IgD-negative memory B cell (primary cell): ENCODE measurements at regions not wholly inside any gene's neighbourhood (a gene's known extent, or its start where the extent isn't known, plus 50 kb on each side); places are given as distances from the start of the nearest gene placed in this dataset.
"Not testable (repeated sequence)": the region's sequence is repeated elsewhere in the genome, so short reads cannot be mapped to it uniquely, and the experiment has no call there.

ENCODE experiments used
- H3K27ac Mint-ChIP-seq, 3 donors: one replicate each; pipeline ENCODE4 v1.8.0; 2020 to 2022; ENCODE audit warnings: mild to moderate bottlenecking in 3 of 3, mixed read lengths in 3 of 3, moderate library complexity in 1 of 3
- H3K27me3 Mint-ChIP-seq: one replicate; pipeline ENCODE4 v1.8.0; 2021; ENCODE audit warnings: mixed read lengths
- H3K36me3 Mint-ChIP-seq: one replicate; pipeline ENCODE4 v1.8.0; 2020; ENCODE audit warnings: mild to moderate bottlenecking, mixed read lengths
- H3K4me1 Mint-ChIP-seq, 3 donors: one replicate each; pipeline ENCODE4 v1.8.0; 2020 to 2022; ENCODE audit warnings: mixed read lengths in 3 of 3, mild to moderate bottlenecking in 1 of 3
- H3K4me3 Mint-ChIP-seq, 4 donors: one replicate each; pipeline ENCODE4 v1.8.0; 2020 to 2022; ENCODE audit warnings: mild to moderate bottlenecking in 4 of 4, mixed read lengths in 4 of 4, moderate library complexity in 3 of 4
- H3K9me3 Mint-ChIP-seq, 3 donors: one replicate each; pipeline ENCODE4 v1.8.0; 2020 to 2021; ENCODE audit warnings: mixed read lengths in 3 of 3, mild to moderate bottlenecking in 1 of 3

DNA sequence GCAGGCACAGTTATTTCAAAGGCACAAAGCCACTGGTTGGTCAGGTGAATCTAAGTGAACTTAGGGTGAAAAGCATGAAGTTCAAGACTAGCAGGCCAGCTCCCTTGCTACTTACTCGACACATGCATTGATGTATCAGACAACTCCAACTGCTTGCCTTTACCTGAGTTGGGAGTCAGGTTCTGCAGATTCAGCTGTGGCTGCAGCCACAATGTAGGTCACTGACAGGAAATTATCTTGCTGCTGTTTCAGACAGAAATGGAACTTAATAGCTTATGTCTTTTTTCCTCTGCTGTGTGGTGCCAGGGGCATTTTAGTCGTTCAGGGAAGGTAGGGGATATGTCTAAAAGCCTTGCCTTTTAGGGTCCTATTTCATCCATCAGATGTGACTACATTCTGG, 125.6 kb upstream of the RPH3A start:
- H3K4me1 Mint-ChIP-seq, result no peaks in the 10 kb centered on the region
- no peak overlapping the region for H3K4me3 Mint-ChIP-seq
- H3K27ac Mint-ChIP-seq, result no peak overlapping the region
- no peaks in the 10 kb centered on the region for H3K9me3 Mint-ChIP-seq
- peaks cover 2% of the 10 kb centered on the region for H3K36me3 Mint-ChIP-seq
- peaks cover 24% of the 10 kb centered on the region for H3K27me3 Mint-ChIP-seq

DNA sequence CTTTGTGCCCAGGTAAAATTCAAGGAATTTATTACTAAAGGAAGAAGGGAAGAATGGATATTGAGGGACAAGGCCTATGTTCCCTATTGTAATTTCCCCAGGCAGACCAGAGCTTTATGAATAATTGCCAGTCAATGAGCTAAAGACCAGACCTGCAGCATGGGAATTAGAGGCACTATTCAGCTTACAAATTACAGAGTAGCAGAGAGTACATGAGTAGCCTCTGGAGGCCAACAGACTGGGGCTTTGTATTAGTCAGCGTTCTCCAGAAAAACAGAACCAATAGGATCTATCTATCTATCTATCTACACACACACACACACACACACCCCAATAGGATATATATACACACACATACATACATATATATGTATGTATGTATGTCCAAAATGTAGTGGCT, 120.0 kb upstream of the RPH3A start:
- peaks cover 15% of the 10 kb centered on the region for H3K27me3 Mint-ChIP-seq
- H3K4me1 Mint-ChIP-seq, result no peaks in the 10 kb centered on the region
- no peaks in the 10 kb centered on the region for H3K36me3 Mint-ChIP-seq
- H3K9me3 Mint-ChIP-seq, result no peaks in the 10 kb centered on the region
- H3K27ac Mint-ChIP-seq, result no peak overlapping the region
- H3K4me3 Mint-ChIP-seq, result no peak overlapping the region

DNA sequence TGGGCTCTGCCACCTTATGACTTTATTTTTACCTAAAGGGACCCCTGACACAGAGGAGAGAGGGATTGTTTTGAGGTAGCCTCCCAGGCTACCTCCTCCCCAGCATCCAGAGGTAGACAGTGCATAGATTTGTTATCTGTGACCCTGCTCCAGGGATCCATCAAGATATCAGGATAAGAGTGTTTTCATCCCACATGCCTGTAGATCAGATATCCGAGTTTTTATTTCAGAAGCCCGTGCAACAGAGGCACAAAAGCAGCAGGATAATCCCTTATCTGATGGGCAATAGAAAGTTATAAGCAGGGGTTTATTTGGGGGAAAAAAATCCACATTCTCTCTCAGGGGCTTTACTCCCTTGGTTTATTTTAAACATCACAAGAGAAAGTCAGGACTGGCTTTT, 117.0 kb upstream of the RPH3A start:
- H3K36me3 Mint-ChIP-seq, result no peaks in the 10 kb centered on the region

DNA sequence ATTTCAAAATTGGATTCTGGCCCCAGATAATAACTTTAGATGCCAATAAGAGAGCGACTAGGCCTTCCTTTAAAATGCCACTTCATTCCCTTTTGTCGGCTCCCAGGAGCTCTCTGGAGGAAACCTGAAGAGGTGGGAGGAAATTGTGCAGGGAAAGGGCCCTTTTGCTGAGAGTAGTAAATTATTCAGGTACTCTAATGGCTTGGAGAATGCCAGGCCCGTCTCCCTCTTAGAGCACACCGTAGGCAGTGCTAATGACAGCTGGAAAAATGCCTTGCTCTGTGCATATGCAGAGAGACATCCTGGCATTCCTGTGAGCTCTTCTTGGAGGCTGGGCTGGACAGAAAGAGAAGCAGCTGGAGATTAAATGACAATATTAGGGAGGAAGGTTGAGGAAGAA, 115.0 kb upstream of the RPH3A start:
- H3K4me1 Mint-ChIP-seq, result peaks cover 0 to 3% (median 0%) of the 10 kb centered on the region in 3 donors
- H3K36me3 Mint-ChIP-seq, result no peaks in the 10 kb centered on the region
- H3K9me3 Mint-ChIP-seq, result peaks cover 0 to 4% (median 0%) of the 10 kb centered on the region in 3 donors
- peaks cover 19% of the 10 kb centered on the region for H3K27me3 Mint-ChIP-seq
- no peak overlapping the region for H3K4me3 Mint-ChIP-seq
- no peak overlapping the region for H3K27ac Mint-ChIP-seq

More for the DNA sequence above, 117.0 kb upstream of the RPH3A start:
- H3K4me3 Mint-ChIP-seq, result no peak overlapping the region
- H3K4me1 Mint-ChIP-seq, result no peaks in the 10 kb centered on the region
- peaks cover 0 to 4% (median 0%) of the 10 kb centered on the region in 3 donors for H3K9me3 Mint-ChIP-seq
- H3K27ac Mint-ChIP-seq, result no peak overlapping the region
- H3K27me3 Mint-ChIP-seq, result peaks cover 16% of the 10 kb centered on the region

DNA sequence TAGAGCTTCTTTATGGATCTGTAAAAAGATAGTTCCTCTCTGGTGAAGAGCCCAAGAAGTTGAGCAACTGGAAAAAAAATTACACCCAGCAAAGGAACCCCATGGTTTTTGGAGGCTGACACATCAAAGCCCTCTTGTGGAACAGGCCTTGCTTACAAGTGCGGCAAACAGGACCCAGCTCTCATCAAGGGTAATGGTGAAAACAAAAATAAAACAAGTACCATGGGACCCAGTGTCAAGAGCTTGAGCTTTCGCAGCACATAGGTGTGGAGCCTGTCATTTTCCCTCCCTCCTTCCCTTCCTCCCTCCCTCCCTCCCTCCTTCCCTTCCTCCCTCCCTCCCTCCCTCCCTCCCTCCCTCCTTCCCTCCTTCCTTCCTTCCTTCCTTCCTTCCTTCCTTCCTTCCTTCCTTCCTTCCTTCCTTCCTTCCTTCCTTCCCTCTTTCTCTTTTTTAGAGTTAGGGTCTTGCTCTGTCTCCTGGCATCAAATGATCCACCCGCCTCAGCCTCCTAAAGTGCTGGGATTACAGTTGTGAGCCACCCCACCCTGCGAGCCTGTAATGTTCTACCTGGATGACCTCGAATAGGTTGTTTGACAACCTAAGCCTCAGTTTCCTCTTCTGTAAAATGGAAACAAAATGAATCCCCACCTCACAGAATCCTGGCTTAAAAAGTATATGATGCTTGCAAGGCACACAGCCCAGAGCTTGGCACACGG, 114.3 kb upstream of the RPH3A start:
- Mint-ChIP-seq H3K9me3 (peaks cover 0 to 4% (median 0%) of the 10 kb centered on the region in 3 donors), H3K4me3 (no peak overlapping the region), H3K27me3 (peaks cover 19% of the 10 kb centered on the region), H3K27ac (no peak overlapping the region), H3K36me3 (no peaks in the 10 kb centered on the region), H3K4me1 (peaks cover 0 to 3% (median 0%) of the 10 kb centered on the region in 3 donors)

DNA sequence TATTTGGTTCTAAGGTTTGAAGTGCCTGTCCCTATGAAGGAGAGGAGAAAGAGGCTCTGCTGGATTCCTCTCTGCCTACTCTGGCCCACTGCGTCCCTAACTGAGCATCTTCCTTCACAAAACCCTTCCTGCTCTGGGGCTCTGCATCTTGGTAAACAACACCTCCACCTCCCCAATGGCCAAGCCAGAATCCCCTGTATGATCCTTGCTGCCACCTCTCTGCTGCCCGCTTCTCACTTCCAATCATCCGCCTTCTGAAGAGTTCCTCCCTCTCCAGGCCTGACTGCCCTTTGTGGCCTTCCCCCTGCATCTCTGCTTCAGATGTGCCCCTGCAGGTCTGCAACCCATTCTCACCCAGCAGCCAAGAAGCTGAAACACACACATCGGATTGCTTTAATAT, 110.6 kb upstream of the RPH3A start:
- peaks cover 30% of the 10 kb centered on the region for H3K27me3 Mint-ChIP-seq
- H3K27ac Mint-ChIP-seq, result no peak overlapping the region
- peak overlapping the region in 1 of 4 donors; percentile 41 for H3K4me3 Mint-ChIP-seq
- H3K4me1 Mint-ChIP-seq, result peaks cover 0 to 3% (median 0%) of the 10 kb centered on the region in 3 donors
- peaks cover 0 to 5% (median 0%) of the 10 kb centered on the region in 3 donors for H3K9me3 Mint-ChIP-seq
- H3K36me3 Mint-ChIP-seq, result no peaks in the 10 kb centered on the region

DNA sequence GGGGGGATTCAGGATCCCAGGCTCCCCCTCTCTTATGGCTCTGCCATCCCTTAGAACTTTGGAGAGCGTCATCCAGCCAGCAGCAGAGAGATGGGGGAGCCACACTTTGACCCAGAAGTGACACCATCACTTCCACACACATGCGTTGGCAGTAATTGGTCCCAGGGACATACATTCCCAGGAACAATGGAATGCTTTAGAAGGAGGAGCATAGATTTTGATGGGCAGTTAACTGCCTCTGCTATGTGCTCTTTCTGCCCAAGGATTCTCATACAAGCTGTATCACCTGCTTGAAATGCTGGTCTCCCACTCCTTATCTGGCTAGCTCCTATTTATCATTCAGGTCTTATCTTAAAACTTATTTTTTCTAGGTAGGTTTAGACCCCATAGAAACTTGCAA, 109.0 kb upstream of the RPH3A start:
- no peaks in the 10 kb centered on the region for H3K36me3 Mint-ChIP-seq
- H3K27me3 Mint-ChIP-seq, result peaks cover 30% of the 10 kb centered on the region

GRCh38 chr12:112684742-112685141, 106.8 kb upstream of the RPH3A start:
- peaks cover 25% of the 10 kb centered on the region for H3K27me3 Mint-ChIP-seq
- H3K9me3 Mint-ChIP-seq, result peaks cover 0 to 3% (median 0%) of the 10 kb centered on the region in 3 donors
- H3K4me1 Mint-ChIP-seq, result peaks cover 0 to 5% (median 0%) of the 10 kb centered on the region in 3 donors
- no peak overlapping the region for H3K27ac Mint-ChIP-seq
- H3K36me3 Mint-ChIP-seq, result no peaks in the 10 kb centered on the region
- H3K4me3 Mint-ChIP-seq, result no peak overlapping the region

More for the DNA sequence above, 109.0 kb upstream of the RPH3A start:
- Mint-ChIP-seq H3K9me3 (peaks cover 0 to 7% (median 0%) of the 10 kb centered on the region in 3 donors), H3K4me3 (no peak overlapping the region), H3K27ac (no peak overlapping the region), H3K4me1 (peaks cover 0 to 5% (median 0%) of the 10 kb centered on the region in 3 donors)

DNA sequence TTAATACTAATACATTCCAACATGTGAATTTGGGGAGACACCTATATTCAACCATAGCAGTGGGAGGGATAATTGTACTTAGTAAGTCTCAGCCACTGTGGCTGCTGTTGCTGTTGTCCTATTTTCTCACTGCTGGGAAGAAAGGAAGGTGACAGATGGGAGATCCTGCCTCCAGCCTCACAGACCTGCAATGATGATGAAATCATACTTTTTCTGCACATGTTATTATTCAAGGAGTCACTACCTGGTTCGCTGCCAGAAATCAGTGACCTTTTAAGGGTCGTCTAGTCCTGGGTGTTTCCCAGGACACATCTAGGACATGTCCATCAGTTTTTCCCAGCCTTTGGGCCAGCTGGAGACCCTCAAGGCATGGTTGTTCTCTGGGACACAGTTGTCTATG, 106.2 kb upstream of the RPH3A start:
- Mint-ChIP-seq H3K27me3 (peaks cover 26% of the 10 kb centered on the region), H3K4me1 (peaks cover 0 to 5% (median 0%) of the 10 kb centered on the region in 3 donors), H3K36me3 (no peaks in the 10 kb centered on the region), H3K27ac (no peak overlapping the region), H3K4me3 (no peak overlapping the region), H3K9me3 (peaks cover 0 to 3% (median 0%) of the 10 kb centered on the region in 3 donors)

- H3K4me1 Mint-ChIP-seq, result peaks cover 0 to 2% (median 0%) of the 10 kb centered on the region in 3 donors
- no peak overlapping the region for H3K27ac Mint-ChIP-seq
- peaks cover 2% of the 10 kb centered on the region for H3K36me3 Mint-ChIP-seq
- no peak overlapping the region for H3K4me3 Mint-ChIP-seq
- peaks cover 25% of the 10 kb centered on the region for H3K27me3 Mint-ChIP-seq
- H3K9me3 Mint-ChIP-seq, result peaks cover 0 to 5% (median 0%) of the 10 kb centered on the region in 3 donors
Observed at GRCh38 chr12:112686373-112686772, 105.2 kb upstream of the RPH3A start.

GRCh38 chr12:112694065-112694464, 97.5 kb upstream of the RPH3A start:
- Mint-ChIP-seq H3K36me3 (peaks cover 2% of the 10 kb centered on the region), H3K4me1 (no peaks in the 10 kb centered on the region), H3K9me3 (peaks cover 2 to 6% (median 6%) of the 10 kb centered on the region in 3 donors), H3K4me3 (no peak overlapping the region), H3K27me3 (peaks cover 16% of the 10 kb centered on the region), H3K27ac (no peak overlapping the region)

GRCh38 chr12:112697441-112697840, 94.1 kb upstream of the RPH3A start:
- H3K36me3 Mint-ChIP-seq, H3K9me3 Mint-ChIP-seq, H3K27ac Mint-ChIP-seq, H3K4me3 Mint-ChIP-seq, H3K4me1 Mint-ChIP-seq: not testable (repeated sequence)
- H3K27me3 Mint-ChIP-seq, result peaks cover 25% of the 10 kb centered on the region

- Mint-ChIP-seq H3K27ac (no peak overlapping the region), H3K27me3 (peaks cover 20% of the 10 kb centered on the region), H3K36me3 (no peaks in the 10 kb centered on the region), H3K9me3 (no peaks in the 10 kb centered on the region), H3K4me3 (peak overlapping the region in 1 of 4 donors; percentile 4), H3K4me1 (no peaks in the 10 kb centered on the region)
Observed at GRCh38 chr12:112705037-112705632, 86.4 kb upstream of the RPH3A start.

GRCh38 chr12:112710414-112710813, 81.1 kb upstream of the RPH3A start:
- no peaks in the 10 kb centered on the region for H3K9me3 Mint-ChIP-seq
- H3K4me3 Mint-ChIP-seq, result no peak overlapping the region
- no peak overlapping the region for H3K27ac Mint-ChIP-seq
- H3K27me3 Mint-ChIP-seq, result peaks cover 5% of the 10 kb centered on the region
- peaks cover 0 to 2% (median 0%) of the 10 kb centered on the region in 3 donors for H3K4me1 Mint-ChIP-seq
- H3K36me3 Mint-ChIP-seq, result peaks cover 2% of the 10 kb centered on the region

DNA sequence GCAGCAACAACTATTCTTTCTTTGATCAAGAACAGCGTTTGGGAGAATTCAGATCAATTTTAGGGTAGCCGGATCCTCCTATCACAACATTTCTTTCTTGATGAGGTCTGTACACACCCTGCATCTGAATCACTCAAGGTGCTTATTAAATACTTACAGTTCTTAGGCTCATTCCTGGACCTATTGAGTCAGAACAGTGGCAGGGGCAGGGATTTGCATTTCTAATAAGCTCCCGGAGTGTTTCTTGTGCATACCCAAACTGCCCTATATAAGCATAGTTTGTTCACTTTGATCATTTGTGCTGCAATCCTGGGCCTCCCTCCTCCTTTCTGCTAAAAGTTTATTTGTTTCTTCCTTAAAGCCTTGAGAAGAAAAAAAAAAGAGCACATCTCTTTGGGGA, 80.5 kb upstream of the RPH3A start:
- H3K27ac Mint-ChIP-seq, result no peak overlapping the region
- H3K4me1 Mint-ChIP-seq, result peaks cover 0 to 2% (median 0%) of the 10 kb centered on the region in 3 donors
- peaks cover 5% of the 10 kb centered on the region for H3K27me3 Mint-ChIP-seq
- H3K4me3 Mint-ChIP-seq, result no peak overlapping the region
- peaks cover 2% of the 10 kb centered on the region for H3K36me3 Mint-ChIP-seq
- no peaks in the 10 kb centered on the region for H3K9me3 Mint-ChIP-seq

DNA sequence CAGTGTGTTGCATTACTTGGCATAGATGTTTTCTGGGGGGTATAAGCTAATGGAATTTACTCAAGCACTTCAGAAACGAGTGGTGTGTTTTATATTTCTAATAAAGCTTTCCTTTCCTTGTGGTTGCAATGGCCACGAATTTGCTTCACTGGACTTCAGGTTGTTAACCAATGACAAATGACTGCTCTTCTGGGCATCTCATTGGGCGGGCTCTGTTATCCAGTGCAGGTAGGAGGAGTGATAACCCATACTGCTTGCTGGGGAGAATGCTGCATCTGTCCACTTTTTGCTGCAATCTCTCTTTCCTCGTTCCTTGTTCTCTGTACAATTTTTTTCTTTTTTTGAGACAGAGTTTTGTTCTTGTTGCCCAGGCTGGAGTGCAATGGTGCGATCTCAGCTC, 80.0 kb upstream of the RPH3A start:
- Mint-ChIP-seq H3K4me1 (peaks cover 0 to 2% (median 0%) of the 10 kb centered on the region in 3 donors), H3K9me3 (no peaks in the 10 kb centered on the region), H3K4me3 (no peak overlapping the region), H3K36me3 (peaks cover 2% of the 10 kb centered on the region), H3K27me3 (peaks cover 5% of the 10 kb centered on the region), H3K27ac (no peak overlapping the region)
